Adrenal gland (tissue), 9 donors: ENCODE measurements at regions not wholly inside any gene's neighbourhood (a gene's known extent, or its start where the extent isn't known, plus 50 kb on each side); places are given as distances from the start of the nearest gene placed in this dataset.

ENCODE experiments used
- DNase-seq, 7 donors: peaks; one replicate each; pipeline ENCODE4 v3.0.0-alpha.2; 2019 to 2020
- H3K27ac ChIP-seq, 5 donors: fragments of 200-600 bp; sonication (generic) in 4 of 5; 1 replicate in 3 of 5; 2 replicates in 2 of 5; pipeline versions ENCODE4 v1.5.1 to v1.8.0; 2016 to 2020; ENCODE audit warnings: mild to moderate bottlenecking in 1 of 5
- H3K27me3 ChIP-seq: fragments of 200-600 bp; 2 replicates; pipeline ENCODE4 v1.8.0; 2021
- H3K36me3 ChIP-seq, 2 donors: fragments of 200-600 bp; replicated peaks in 1 of 2; 1 replicate in 1 of 2; 2 replicates in 1 of 2; pipeline versions ENCODE4 v1.5.1 to v1.8.0; 2018 to 2022
- H3K4me1 ChIP-seq, 2 donors: fragments of 200-600 bp; replicated peaks in 1 of 2; 1 replicate in 1 of 2; 2 replicates in 1 of 2; pipeline versions ENCODE4 v1.5.1 to v1.8.0; 2018 to 2021
- H3K4me3 ChIP-seq, 4 donors: fragments of 200-600 bp; sonication (generic) in 3 of 4; one replicate each; pipeline ENCODE4 v1.5.1; 2016 to 2018
- H3K9me3 ChIP-seq, 3 donors: fragments of 200-600 bp; sonication (generic) in 1 of 3; replicated peaks in 1 of 3; 1 replicate in 2 of 3; 2 replicates in 1 of 3; pipeline versions ENCODE4 v1.5.1 to v1.8.0; 2016 to 2021
- CTCF ChIP-seq, 6 experiments: fragments of 450-650 bp in 4 of 6; fragments of 200-600 bp in 2 of 6; sonication (generic) in 1 of 6; IDR thresholded peaks; 1 replicate in 5 of 6; 2 replicates in 1 of 6; pipeline versions ENCODE4 v1.5.1 to v1.8.0; 2016 to 2021; ENCODE audit warnings: antibody characterized with exemption in 6 of 6, mild to moderate bottlenecking in 2 of 6, moderate library complexity in 1 of 6
- POLR2A ChIP-seq, 2 donors: fragments of 450-650 bp; IDR thresholded peaks; one replicate each; pipeline ENCODE4 v1.6.1; 2017; ENCODE audit warnings: antibody characterized with exemption in 2 of 2, mild to moderate bottlenecking in 2 of 2, moderate library complexity in 1 of 2
- WGBS, 4 donors: extraction: QIAGEN DNeasy Blood & Tissue Kit in 2 of 4; methylation state at CpG; one replicate each; pipeline versions ENCODE4 v1.1.5 to v1.1.7; 2013 to 2017; 5-methylcytosine and 5-hydroxymethylcytosine counted together
- intact Hi-C, 2 donors: fragments of 100-400 bp; cut with DNase I; formaldehyde crosslinking; loops; one replicate each; pipeline versions ENCODE4 v1.14.1 to v1.15.0; 2022 to 2023
- donor health status: healthy with polysubstance abuse.
- donor health status: Bipolar disorder and iron deficiency.
- donor health status: DM: yes; HTN: yes; CAD: no.
- donor health status: DM: no; HTN: no; CAD: no.
- donor health status: DM: no; HTN: no; CAD: no.

GRCh38 chr7:10100572-10100971 is 873.1 kb upstream of the PHF14 start:
- 72 to 78% (median 77%) methylated on average over 2 of the region's 2 CpGs for WGBS, 4 donors

GRCh38 chr7:10101351-10101750 is 872.3 kb upstream of the PHF14 start:
- WGBS, 4 donors: 52 to 60% (median 56%) methylated on average over 2 of the region's 2 CpGs

More at GRCh38 chr7:10100572-10100971, 873.1 kb upstream of the PHF14 start:
- no peaks in the 10 kb centered on the region for H3K9me3 ChIP-seq
- no peaks in the 10 kb centered on the region for H3K27me3 ChIP-seq
- H3K4me1 ChIP-seq: no peaks in the 10 kb centered on the region
- no peak for TF ChIP-seq POLR2A (IDR thresholded peaks at IDR 0.05)
- TF ChIP-seq CTCF (IDR thresholded peaks at IDR 0.05): no peak
- H3K36me3 ChIP-seq: no peaks in the 10 kb centered on the region
- no peak overlapping the region for H3K4me3 ChIP-seq
- no peak for DNase-seq
- intact Hi-C loops: no loop called here
- no peak overlapping the region for H3K27ac ChIP-seq

GRCh38 chr7:10104292-10104691 is 869.4 kb upstream of the PHF14 start:
- DNase-seq: no peak
- 82 to 93% (median 90%) methylated on average over 3 of the region's 3 CpGs for WGBS, 4 donors
- Histone ChIP-seq H3K4me3 (no peak overlapping the region), H3K4me1 (no peaks in the 10 kb centered on the region), H3K27ac (no peak overlapping the region), H3K27me3 (no peaks in the 10 kb centered on the region), H3K36me3 (no peaks in the 10 kb centered on the region), H3K9me3 (no peaks in the 10 kb centered on the region)
- TF ChIP-seq CTCF (IDR thresholded peaks at IDR 0.05): no peak
- no peak for TF ChIP-seq POLR2A (IDR thresholded peaks at IDR 0.05)
- intact Hi-C loops: no loop called here

More at GRCh38 chr7:10101351-10101750, 872.3 kb upstream of the PHF14 start:
- no peak for DNase-seq
- intact Hi-C loops: no loop called here
- H3K36me3 ChIP-seq: no peaks in the 10 kb centered on the region
- H3K27me3 ChIP-seq: no peaks in the 10 kb centered on the region
- no peak overlapping the region for H3K4me3 ChIP-seq
- no peak for TF ChIP-seq CTCF (IDR thresholded peaks at IDR 0.05)
- no peak for TF ChIP-seq POLR2A (IDR thresholded peaks at IDR 0.05)
- no peaks in the 10 kb centered on the region for H3K4me1 ChIP-seq
- H3K9me3 ChIP-seq: no peaks in the 10 kb centered on the region
- H3K27ac ChIP-seq: no peak overlapping the region

GRCh38 chr7:10106609-10107008 is 867.1 kb upstream of the PHF14 start:
- Histone ChIP-seq H3K9me3 (no peaks in the 10 kb centered on the region), H3K27ac (no peak overlapping the region), H3K4me3 (no peak overlapping the region), H3K4me1 (no peaks in the 10 kb centered on the region), H3K27me3 (no peaks in the 10 kb centered on the region), H3K36me3 (no peaks in the 10 kb centered on the region)
- intact Hi-C loops: no loop called here
- 37 to 61% (median 44%) methylated on average over 1 of the region's 1 CpG for WGBS, 4 donors
- no peak for TF ChIP-seq CTCF (IDR thresholded peaks at IDR 0.05)
- no peak for TF ChIP-seq POLR2A (IDR thresholded peaks at IDR 0.05)
- DNase-seq: no peak
